Panc1 (cell line): ENCODE measurements at regions not wholly inside any gene's neighbourhood (a gene's known extent, or its start where the extent isn't known, plus 50 kb on each side); places are given as distances from the start of the nearest gene placed in this dataset.

Experiments
- POLR2AphosphoS5 ChIP-seq: IDR thresholded peaks from 2 replicates; pipeline ENCODE4 v1.6.1; 2012; ENCODE audit warnings: mild to moderate bottlenecking, low read depth, low read length, moderate library complexity
- SIN3A ChIP-seq: IDR thresholded peaks from 2 replicates; pipeline ENCODE4 v1.6.1; 2012; ENCODE audit warnings: low read depth, mild to moderate bottlenecking, low read length, moderate library complexity, borderline replicate concordance; ENCODE audit not compliant: insufficient read depth
- TCF7L2 ChIP-seq: IDR thresholded peaks from 2 replicates; pipeline ENCODE4 v1.6.1; 2011; ENCODE audit warnings: mild to moderate bottlenecking, low read depth, low read length, inconsistent platforms
- TF ChIP-seq, protein P1 (sequence below): fragments of 450-650 bp; IDR thresholded peaks from 2 replicates; pipeline ENCODE4 v1.5.1; 2017; ENCODE audit warnings: mild to moderate bottlenecking
- TF ChIP-seq, protein P2 (sequence below), 2 experiments: IDR thresholded peaks; 2 replicates each; pipeline ENCODE4 v1.6.1; 2011 to 2012; ENCODE audit warnings: low read depth in 2 of 2, control low read depth in 1 of 2, low read length in 1 of 2, mild to moderate bottlenecking in 1 of 2, moderate library complexity in 1 of 2; ENCODE audit not compliant: insufficient read depth in 1 of 2

GRCh38 chr6:152909241-152909640 is 73.6 kb downstream of the FBXO5 start:
- TF ChIP-seq POLR2AphosphoS5 (no peak), TCF7L2 (no peak), SIN3A (no peak)
- TF ChIP-seq, protein P1, sequence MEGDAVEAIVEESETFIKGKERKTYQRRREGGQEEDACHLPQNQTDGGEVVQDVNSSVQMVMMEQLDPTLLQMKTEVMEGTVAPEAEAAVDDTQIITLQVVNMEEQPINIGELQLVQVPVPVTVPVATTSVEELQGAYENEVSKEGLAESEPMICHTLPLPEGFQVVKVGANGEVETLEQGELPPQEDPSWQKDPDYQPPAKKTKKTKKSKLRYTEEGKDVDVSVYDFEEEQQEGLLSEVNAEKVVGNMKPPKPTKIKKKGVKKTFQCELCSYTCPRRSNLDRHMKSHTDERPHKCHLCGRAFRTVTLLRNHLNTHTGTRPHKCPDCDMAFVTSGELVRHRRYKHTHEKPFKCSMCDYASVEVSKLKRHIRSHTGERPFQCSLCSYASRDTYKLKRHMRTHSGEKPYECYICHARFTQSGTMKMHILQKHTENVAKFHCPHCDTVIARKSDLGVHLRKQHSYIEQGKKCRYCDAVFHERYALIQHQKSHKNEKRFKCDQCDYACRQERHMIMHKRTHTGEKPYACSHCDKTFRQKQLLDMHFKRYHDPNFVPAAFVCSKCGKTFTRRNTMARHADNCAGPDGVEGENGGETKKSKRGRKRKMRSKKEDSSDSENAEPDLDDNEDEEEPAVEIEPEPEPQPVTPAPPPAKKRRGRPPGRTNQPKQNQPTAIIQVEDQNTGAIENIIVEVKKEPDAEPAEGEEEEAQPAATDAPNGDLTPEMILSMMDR, result no peak
- TF ChIP-seq, protein P2, sequence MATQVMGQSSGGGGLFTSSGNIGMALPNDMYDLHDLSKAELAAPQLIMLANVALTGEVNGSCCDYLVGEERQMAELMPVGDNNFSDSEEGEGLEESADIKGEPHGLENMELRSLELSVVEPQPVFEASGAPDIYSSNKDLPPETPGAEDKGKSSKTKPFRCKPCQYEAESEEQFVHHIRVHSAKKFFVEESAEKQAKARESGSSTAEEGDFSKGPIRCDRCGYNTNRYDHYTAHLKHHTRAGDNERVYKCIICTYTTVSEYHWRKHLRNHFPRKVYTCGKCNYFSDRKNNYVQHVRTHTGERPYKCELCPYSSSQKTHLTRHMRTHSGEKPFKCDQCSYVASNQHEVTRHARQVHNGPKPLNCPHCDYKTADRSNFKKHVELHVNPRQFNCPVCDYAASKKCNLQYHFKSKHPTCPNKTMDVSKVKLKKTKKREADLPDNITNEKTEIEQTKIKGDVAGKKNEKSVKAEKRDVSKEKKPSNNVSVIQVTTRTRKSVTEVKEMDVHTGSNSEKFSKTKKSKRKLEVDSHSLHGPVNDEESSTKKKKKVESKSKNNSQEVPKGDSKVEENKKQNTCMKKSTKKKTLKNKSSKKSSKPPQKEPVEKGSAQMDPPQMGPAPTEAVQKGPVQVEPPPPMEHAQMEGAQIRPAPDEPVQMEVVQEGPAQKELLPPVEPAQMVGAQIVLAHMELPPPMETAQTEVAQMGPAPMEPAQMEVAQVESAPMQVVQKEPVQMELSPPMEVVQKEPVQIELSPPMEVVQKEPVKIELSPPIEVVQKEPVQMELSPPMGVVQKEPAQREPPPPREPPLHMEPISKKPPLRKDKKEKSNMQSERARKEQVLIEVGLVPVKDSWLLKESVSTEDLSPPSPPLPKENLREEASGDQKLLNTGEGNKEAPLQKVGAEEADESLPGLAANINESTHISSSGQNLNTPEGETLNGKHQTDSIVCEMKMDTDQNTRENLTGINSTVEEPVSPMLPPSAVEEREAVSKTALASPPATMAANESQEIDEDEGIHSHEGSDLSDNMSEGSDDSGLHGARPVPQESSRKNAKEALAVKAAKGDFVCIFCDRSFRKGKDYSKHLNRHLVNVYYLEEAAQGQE (IDR thresholded peaks at IDR 0.05; ENCODE audit: insufficient read depth in 1 of 2, low read depth in 2 of 2, low read length in 1 of 2), result no peak
